ENCODE measurements at regions not wholly inside any gene's neighbourhood (a gene's known extent, or its start where the extent isn't known, plus 50 kb on each side); places are given as distances from the start of the nearest gene placed in this dataset.
A peak's percentile ranks its signal among the peaks of the same experiment; 100 is the strongest.
"Not testable (repeated sequence)": the region's sequence is repeated elsewhere in the genome, so short reads cannot be mapped to it uniquely, and the experiment has no call there.

- no peak for DNase-seq (ENCODE audit: low read depth)
Measured at GRCh38 chr6:159594106-159594749, 98.8 kb downstream of the SOD2 start.

GRCh38 chr6:159590835-159591234 lies 102.2 kb downstream of the SOD2 start:
- DNase-seq (ENCODE audit: low read depth) = no peak

- no peak for DNase-seq (ENCODE audit: low read depth)
Measured at GRCh38 chr6:159586684-159587083, 106.4 kb downstream of the SOD2 start.

- DNase-seq (ENCODE audit: low read depth) = no peak
Measured at GRCh38 chr6:159582736-159583135, 110.3 kb downstream of the SOD2 start.

GRCh38 chr6:159578629-159579028 lies 114.4 kb downstream of the SOD2 start:
- DNase-seq (ENCODE audit: low read depth) = no peak

GRCh38 chr6:159577564-159577963 lies 115.5 kb downstream of the SOD2 start:
- DNase-seq (ENCODE audit: low read depth) = no peak

GRCh38 chr6:159572439-159573110 lies 120.5 kb downstream of the SOD2 start:
- no peak for DNase-seq (ENCODE audit: low read depth)

GRCh38 chr6:159565181-159565710 lies 127.8 kb downstream of the SOD2 start:
- no peak for DNase-seq (ENCODE audit: low read depth)

- no peak for DNase-seq (ENCODE audit: low read depth)
Measured at GRCh38 chr6:159564456-159564855, 128.6 kb downstream of the SOD2 start.

GRCh38 chr6:159557031-159557430 lies 136.0 kb downstream of the SOD2 start:
- DNase-seq (ENCODE audit: low read depth) = no peak

- no peak for DNase-seq (ENCODE audit: low read depth)
Measured at GRCh38 chr6:159555082-159555875, 137.8 kb downstream of the SOD2 start.

- no peak for DNase-seq (ENCODE audit: low read depth)
Measured at GRCh38 chr6:159541296-159541695, 151.7 kb downstream of the SOD2 start.

GRCh38 chr6:159540883-159541282 lies 152.2 kb downstream of the SOD2 start:
- DNase-seq (ENCODE audit: low read depth) = no peak

GRCh38 chr6:159540152-159540551 lies 152.9 kb downstream of the SOD2 start:
- no peak for DNase-seq (ENCODE audit: low read depth)

GRCh38 chr6:159538031-159538430 lies 155.0 kb downstream of the SOD2 start:
- not testable (repeated sequence) for DNase-seq (ENCODE audit: low read depth)

GRCh38 chr6:159535656-159536350 lies 157.2 kb downstream of the SOD2 start:
- no peak for DNase-seq (ENCODE audit: low read depth)

- DNase-seq (ENCODE audit: low read depth) = peak; percentile 9
Measured at GRCh38 chr6:159533568-159533967, 159.5 kb downstream of the SOD2 start.

GRCh38 chr6:159533016-159533415 lies 160.0 kb downstream of the SOD2 start:
- no peak for DNase-seq (ENCODE audit: low read depth)

GRCh38 chr6:159532155-159532554 lies 160.9 kb downstream of the SOD2 start:
- DNase-seq (ENCODE audit: low read depth) = no peak

GRCh38 chr6:159529934-159530333 lies 163.1 kb downstream of the SOD2 start:
- DNase-seq (ENCODE audit: low read depth) = no peak

- no peak for DNase-seq (ENCODE audit: low read depth)
Measured at GRCh38 chr6:159527351-159527750, 165.7 kb downstream of the SOD2 start.

- no peak for DNase-seq (ENCODE audit: low read depth)
Measured at GRCh38 chr6:159525445-159526025, 167.5 kb downstream of the SOD2 start.
